Superior temporal gyrus (tissue), 1 donor: ENCODE measurements at regions not wholly inside any gene's neighbourhood (a gene's known extent, or its start where the extent isn't known, plus 50 kb on each side); places are given as distances from the start of the nearest gene placed in this dataset.
A peak's percentile ranks its signal among the peaks of the same experiment; 100 is the strongest.

Source experiments
- DNase-seq: peaks from one replicate; pipeline ENCODE4 v3.0.0-alpha.2; 2016; ENCODE audit errors: extremely low spot score

- DNase-seq = no peak
Observed at GRCh38 chr2:5955921-5956320, 263.7 kb downstream of the SOX11 start.

GRCh38 chr2:5959836-5960820 is 267.9 kb downstream of the SOX11 start:
- no peak for DNase-seq

- no peak for DNase-seq
Observed at GRCh38 chr2:5967506-5967905, 275.3 kb downstream of the SOX11 start.

- no peak for DNase-seq
Observed at GRCh38 chr2:5969303-5969702, 277.1 kb downstream of the SOX11 start.

- no peak for DNase-seq
Observed at GRCh38 chr2:5970347-5970746, 278.2 kb downstream of the SOX11 start.

GRCh38 chr2:5974477-5974876 is 282.3 kb downstream of the SOX11 start:
- DNase-seq = no peak

- DNase-seq = no peak
Observed at GRCh38 chr2:5975401-5975800, 283.2 kb downstream of the SOX11 start.

GRCh38 chr2:5976531-5977065 is 284.4 kb downstream of the SOX11 start:
- DNase-seq = no peak

- DNase-seq = no peak
Observed at GRCh38 chr2:5977477-5977876, 285.3 kb downstream of the SOX11 start.

GRCh38 chr2:5978131-5978751 is 286.1 kb downstream of the SOX11 start:
- no peak for DNase-seq

- DNase-seq = peak; percentile 38
Observed at GRCh38 chr2:5980450-5981190, 288.4 kb downstream of the SOX11 start.

- peak; percentile 30 for DNase-seq
Observed at GRCh38 chr2:5982193-5982902, 290.2 kb downstream of the SOX11 start.

GRCh38 chr2:5982903-5983265 is 290.7 kb downstream of the SOX11 start:
- no peak for DNase-seq

GRCh38 chr2:5983511-5984272 is 291.5 kb downstream of the SOX11 start:
- no peak for DNase-seq

GRCh38 chr2:5984273-5984655 is 292.1 kb downstream of the SOX11 start:
- DNase-seq = no peak

- DNase-seq = no peak
Observed at GRCh38 chr2:5984946-5985345, 292.8 kb downstream of the SOX11 start.

GRCh38 chr2:5985536-5986385 is 293.6 kb downstream of the SOX11 start:
- no peak for DNase-seq

- no peak for DNase-seq
Observed at GRCh38 chr2:5986801-5987787, 294.9 kb downstream of the SOX11 start.

- DNase-seq = no peak
Observed at GRCh38 chr2:5988120-5988519, 295.9 kb downstream of the SOX11 start.
